A549 (cell line): ENCODE measurements at regions not wholly inside any gene's neighbourhood (a gene's known extent, or its start where the extent isn't known, plus 50 kb on each side); places are given as distances from the start of the nearest gene placed in this dataset.

Experiments
- ATAC-seq, 2 experiments: fragments of 200-7000 bp in 1 of 2; fragments of >200 bp in 1 of 2; cut with Nextera tagmentation in 1 of 2; cut with Tn5 transposase in 1 of 2; 3 replicates each; pipeline versions ENCODE4 v1.8.0 to v1.9.1; 2018 to 2020; ENCODE audit warnings: mild to moderate bottlenecking in 1 of 2, moderate library complexity in 1 of 2
- CTCF ChIA-PET: fragments of 300-600 bp; sonication (Branson Sonifier 250); formaldehyde crosslinking; extraction: SDS; loops from one replicate; lab custom pipeline; 2021; ENCODE audit warnings: antibody characterized with exemption, inconsistent platforms; lab: Yijun Ruan, JAX
- POLR2A ChIA-PET: fragments of 350-600 bp; formaldehyde crosslinking; extraction: SDS; loops from one replicate; lab custom pipeline; 2021; ENCODE audit warnings: antibody characterized with exemption, inconsistent platforms; lab: Yijun Ruan, JAX
- DNase-seq, 2 experiments: peaks; one replicate each; pipeline versions ENCODE4 v3.0.0 to v3.0.0-alpha.2; 2011 to 2016; ENCODE audit warnings: low read depth in 1 of 2, low spot score in 1 of 2
- FAIRE-seq: peaks from 2 replicates; lab custom pipeline; 2011; peaks lifted over from hg19 to GRCh38; lab: Jason Lieb, UNC
- H3K27ac ChIP-seq, 2 experiments: fragments of >200 bp; sonication (Bioruptor Twin); formaldehyde crosslinking; 3 replicates each; pipeline ENCODE4 v1.5.1; 2016 to 2017
- H3K4me1 ChIP-seq: fragments of >200 bp; sonication (Bioruptor Twin); formaldehyde crosslinking; 3 replicates; pipeline ENCODE4 v1.6.1; 2016
- H3K4me2 ChIP-seq: fragments of >200 bp; sonication (Bioruptor Twin); formaldehyde crosslinking; 3 replicates; pipeline ENCODE4 v1.6.1; 2016
- H3K4me3 ChIP-seq: fragments of >200 bp; sonication (Bioruptor Twin); formaldehyde crosslinking; 3 replicates; pipeline ENCODE4 v1.5.1; 2016
- H3K9me3 ChIP-seq: fragments of >200 bp; sonication (Bioruptor Twin); formaldehyde crosslinking; 3 replicates; pipeline ENCODE4 v1.6.1; 2016
- CBX8 ChIP-seq: fragments of 200-600 bp; sonication (generic); IDR thresholded peaks from 2 replicates; pipeline ENCODE4 v1.6.1; 2016
- E2F6 ChIP-seq: IDR thresholded peaks from 2 replicates; pipeline ENCODE4 v1.6.1; 2012; ENCODE audit warnings: low read depth, borderline replicate concordance
- ELK1 ChIP-seq: fragments of 150-350 bp; IDR thresholded peaks from 2 replicates; pipeline ENCODE4 v1.6.1; 2014; ENCODE audit warnings: low read depth, mild to moderate bottlenecking, low read length
- GATA3 ChIP-seq: IDR thresholded peaks from 2 replicates; pipeline ENCODE4 v1.6.1; 2012; ENCODE audit warnings: borderline replicate concordance
- HEYL ChIP-seq: fragments of 250-450 bp; sonication (Bioruptor Pico); IDR thresholded peaks from 2 replicates; pipeline ENCODE4 v1.8.0; 2021; ENCODE audit warnings: mild to moderate bottlenecking, moderate library complexity
- HMGXB4 ChIP-seq: fragments of 250-450 bp; sonication (Bioruptor Pico); IDR thresholded peaks from 2 replicates; pipeline ENCODE4 v1.5.0; 2021; ENCODE audit warnings: mild to moderate bottlenecking, moderate library complexity, borderline replicate concordance
- HOXB5 ChIP-seq: fragments of 250-450 bp; sonication (Bioruptor Pico); IDR thresholded peaks from 2 replicates; pipeline ENCODE4 v1.5.0; 2020; ENCODE audit warnings: mild to moderate bottlenecking, moderate library complexity
- JUNB ChIP-seq: fragments of >200 bp; sonication (Bioruptor Twin); formaldehyde crosslinking; IDR thresholded peaks from 2 replicates; pipeline ENCODE4 v1.6.1; 2016
- KDM1A ChIP-seq: fragments of 200-600 bp; sonication (generic); IDR thresholded peaks from 2 replicates; pipeline ENCODE4 v1.6.1; 2016; ENCODE audit warnings: low read depth, mild to moderate bottlenecking
- NR3C1 ChIP-seq: fragments of >200 bp; sonication (Bioruptor Twin); formaldehyde crosslinking; IDR thresholded peaks from 3 replicates; pipeline ENCODE4 v1.6.1; 2017
- RCOR1 ChIP-seq: fragments of 150-350 bp; IDR thresholded peaks from 2 replicates; pipeline ENCODE4 v1.6.1; 2014; ENCODE audit warnings: antibody characterized with exemption, low read length, low read depth
- RFX5 ChIP-seq: fragments of 450-650 bp; IDR thresholded peaks from 2 replicates; pipeline ENCODE4 v1.7.1; 2014; ENCODE audit warnings: antibody characterized with exemption, mild to moderate bottlenecking, moderate library complexity
- SMC3 ChIP-seq: fragments of >200 bp; sonication (Bioruptor Twin); formaldehyde crosslinking; IDR thresholded peaks from 3 replicates; pipeline ENCODE4 v1.6.1; 2018; ENCODE audit warnings: inconsistent platforms
- TFCP2L1 ChIP-seq: fragments of 250-450 bp; sonication (Bioruptor Pico); IDR thresholded peaks from 2 replicates; pipeline ENCODE4 v1.5.0; 2021; ENCODE audit warnings: mild to moderate bottlenecking
- USF2 ChIP-seq: fragments of 450-650 bp; IDR thresholded peaks from 2 replicates; pipeline ENCODE4 v1.6.1; 2014; ENCODE audit warnings: antibody characterized with exemption
- ZSCAN20 ChIP-seq: fragments of 250-450 bp; sonication (Bioruptor Pico); IDR thresholded peaks from 2 replicates; pipeline ENCODE4 v1.8.0; 2022; ENCODE audit warnings: mild to moderate bottlenecking, moderate library complexity
- WGBS: methylation state at CpG from one replicate; pipeline ENCODE4 v1.1.6; 2017; ENCODE audit errors: missing lambda C conversion rate; 5-methylcytosine and 5-hydroxymethylcytosine counted together

- no peak overlapping the region for H3K27ac ChIP-seq
- ATAC-seq: no peak
- H3K9me3 ChIP-seq: no peaks in the 10 kb centered on the region
- 72% methylated on average over 27 of the region's 27 CpGs for WGBS
- no peak overlapping the region for H3K4me2 ChIP-seq
- H3K4me1 ChIP-seq: no peaks in the 10 kb centered on the region
- ChIA-PET POLR2A (no interaction called here), CTCF (interaction anchor here (0.6 kb wide), 1 partner anchor 614 kb away, joined by 3 read pairs; no protein-coding TSS in a partner anchor)
- no peak for TF ChIP-seq HEYL
- no peak for TF ChIP-seq TFCP2L1 (CRISPR knock-in tag)
- no peak for TF ChIP-seq JUNB
- TF ChIP-seq GATA3: no peak
- no peak for TF ChIP-seq KDM1A
- no peak for TF ChIP-seq RFX5
- no peak for TF ChIP-seq HMGXB4 (CRISPR knock-in tag)
- no peak for TF ChIP-seq NR3C1
- TF ChIP-seq ZSCAN20 (CRISPR knock-in tag): no peak
- DNase-seq: no peak
- H3K4me3 ChIP-seq: no peak overlapping the region
- FAIRE-seq: no peak
Observed at GRCh38 chr9:87085073-87085472, 137.8 kb upstream of the GAS1 start.

- POLR2A ChIA-PET: no interaction called here
- TF ChIP-seq ZSCAN20 (CRISPR knock-in tag) (no peak), E2F6 (no peak), USF2 (no peak), ELK1 (no peak), HOXB5 (CRISPR knock-in tag) (no peak)
- Histone ChIP-seq H3K4me1 (no peaks in the 10 kb centered on the region), H3K27ac (no peak overlapping the region), H3K9me3 (no peaks in the 10 kb centered on the region), H3K4me3 (no peak overlapping the region), H3K4me2 (no peak overlapping the region)
- DNase-seq (no peak), ATAC-seq (no peak), FAIRE-seq (no peak)
- WGBS: 54% methylated on average over 9 of the region's 9 CpGs
- CTCF ChIA-PET: no interaction called here
Observed at GRCh38 chr9:87085521-87085920, 138.2 kb upstream of the GAS1 start.

GRCh38 chr9:87086221-87086818 is 139.0 kb upstream of the GAS1 start:
- DNase-seq (no peak), ATAC-seq (no peak), FAIRE-seq (no peak)
- CTCF ChIA-PET: interaction anchor here (0.7 to 1.7 kb wide), 2 partner anchors 20 to 239 kb away, joined by 3 to 5 read pairs; no protein-coding TSS in a partner anchor
- Histone ChIP-seq H3K9me3 (no peaks in the 10 kb centered on the region), H3K27ac (no peak overlapping the region), H3K4me3 (no peak overlapping the region), H3K4me1 (no peaks in the 10 kb centered on the region), H3K4me2 (no peak overlapping the region)
- POLR2A ChIA-PET: no interaction called here
- TF ChIP-seq HMGXB4 (CRISPR knock-in tag) (no peak), RCOR1 (no peak), SMC3 (no peak), CBX8 (no peak), HEYL (no peak)
- WGBS: 55% methylated on average over 8 of the region's 8 CpGs
